ENCODE measurements at regions not wholly inside any gene's neighbourhood (a gene's known extent, or its start where the extent isn't known, plus 50 kb on each side); places are given as distances from the start of the nearest gene placed in this dataset.
"Not testable (repeated sequence)": the region's sequence is repeated elsewhere in the genome, so short reads cannot be mapped to it uniquely, and the experiment has no call there.

GRCh38 chr4:56575820-56576429 lies 70.3 kb downstream of the ARL9 start:
- intact Hi-C loops (cut with DNase I) = loop anchor here (10.0 kb wide), 1 partner anchor 229 kb away; no protein-coding TSS in a partner anchor

DNA sequence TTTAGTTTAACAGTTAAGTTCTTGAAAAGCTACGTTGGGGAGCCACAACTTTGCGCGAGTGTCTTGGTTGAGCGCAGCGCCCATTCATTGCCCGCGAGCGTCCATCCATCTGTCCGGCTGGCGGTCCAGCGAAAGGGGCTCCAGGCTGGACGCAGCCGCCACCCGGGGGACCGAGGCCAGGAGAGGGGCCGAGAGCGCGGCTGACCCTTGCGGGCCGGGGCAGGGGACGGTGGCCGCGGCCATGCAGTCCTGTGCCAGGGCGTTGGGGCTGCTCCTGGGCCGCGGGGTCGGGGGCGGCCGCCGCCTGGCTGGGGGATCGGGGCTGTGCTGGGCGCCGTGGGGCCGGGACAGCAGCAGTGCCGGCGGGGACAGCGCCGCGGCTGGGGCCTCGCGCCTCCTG lies 86.8 kb downstream of the ARL9 start:
- DNase-seq = not testable (repeated sequence)

More at GRCh38 chr4:56575820-56576429, 70.3 kb downstream of the ARL9 start:
- DNase-seq = peak in 2 of 42 donors; percentile 5 to 6

More for the DNA sequence above, 86.8 kb downstream of the ARL9 start:
- intact Hi-C loops (cut with DNase I) = not testable (repeated sequence)

All from head of caudate nucleus (tissue), 42 donors.